Mesothelial cell of epicardium (in vitro differentiated cells): ENCODE measurements at regions not wholly inside any gene's neighbourhood (a gene's known extent, or its start where the extent isn't known, plus 50 kb on each side); places are given as distances from the start of the nearest gene placed in this dataset.

Experiments used
- DNase-seq, 2 experiments: peaks; one replicate each; pipeline ENCODE4 v3.0.0; 2021; ENCODE audit warnings: low spot score in 2 of 2; ENCODE audit not compliant: unreplicated experiment in 2 of 2
- H3K27ac Mint-ChIP-seq: 2 replicates; pipeline ENCODE4 v1.8.0; 2021; ENCODE audit warnings: mixed read lengths
- H3K27me3 Mint-ChIP-seq: 2 replicates; pipeline ENCODE4 v1.8.0; 2021; ENCODE audit warnings: low read depth, mixed read lengths
- H3K36me3 Mint-ChIP-seq: 2 replicates; pipeline ENCODE4 v1.8.0; 2021; ENCODE audit warnings: mixed read lengths
- H3K4me1 Mint-ChIP-seq: 2 replicates; pipeline ENCODE4 v1.8.0; 2021; ENCODE audit warnings: mixed read lengths
- H3K4me3 Mint-ChIP-seq: 2 replicates; pipeline ENCODE4 v1.8.0; 2021; ENCODE audit warnings: mild to moderate bottlenecking, moderate library complexity, mixed read lengths
- H3K9me3 Mint-ChIP-seq: 2 replicates; pipeline ENCODE4 v1.8.0; 2021; ENCODE audit warnings: mixed read lengths
- CTCF ChIP-seq: fragments of 200-600 bp; sonication (generic); IDR thresholded peaks from one replicate; pipeline ENCODE4 v1.5.0; 2021; ENCODE audit warnings: antibody characterized with exemption; ENCODE audit not compliant: unreplicated experiment

- Mint-ChIP-seq H3K9me3 (peaks cover 65% of the 10 kb centered on the region), H3K27ac (no peak overlapping the region), H3K4me1 (no peaks in the 10 kb centered on the region), H3K27me3 (no peaks in the 10 kb centered on the region), H3K4me3 (no peak overlapping the region), H3K36me3 (no peaks in the 10 kb centered on the region)
- DNase-seq, result no peak
- no peak for TF ChIP-seq CTCF
Observed at GRCh38 chrX:126886997-126887396, 67.5 kb downstream of the PRR32 start.

GRCh38 chrX:126900937-126901336, 81.4 kb downstream of the PRR32 start:
- no peaks in the 10 kb centered on the region for H3K4me1 Mint-ChIP-seq
- H3K9me3 Mint-ChIP-seq, result peaks cover 69% of the 10 kb centered on the region
- H3K27me3 Mint-ChIP-seq, result no peaks in the 10 kb centered on the region
- no peak for TF ChIP-seq CTCF
- DNase-seq, result no peak
- no peak overlapping the region for H3K27ac Mint-ChIP-seq
- no peak overlapping the region for H3K4me3 Mint-ChIP-seq
- no peaks in the 10 kb centered on the region for H3K36me3 Mint-ChIP-seq

- H3K36me3 Mint-ChIP-seq, result no peaks in the 10 kb centered on the region
- H3K4me3 Mint-ChIP-seq, result no peak overlapping the region
- TF ChIP-seq CTCF, result no peak
- H3K4me1 Mint-ChIP-seq, result no peaks in the 10 kb centered on the region
- no peak overlapping the region for H3K27ac Mint-ChIP-seq
- H3K9me3 Mint-ChIP-seq, result peaks cover 90% of the 10 kb centered on the region
- DNase-seq, result no peak
- H3K27me3 Mint-ChIP-seq, result no peaks in the 10 kb centered on the region
Observed at GRCh38 chrX:126929071-126929470, 109.5 kb downstream of the PRR32 start.

GRCh38 chrX:126967225-126967624, 147.7 kb downstream of the PRR32 start:
- TF ChIP-seq CTCF, result no peak
- DNase-seq, result no peak
- Mint-ChIP-seq H3K4me1 (no peaks in the 10 kb centered on the region), H3K27me3 (no peaks in the 10 kb centered on the region), H3K4me3 (no peak overlapping the region), H3K36me3 (no peaks in the 10 kb centered on the region), H3K27ac (no peak overlapping the region), H3K9me3 (peaks cover 44% of the 10 kb centered on the region)

GRCh38 chrX:126982158-126982557, 162.6 kb downstream of the PRR32 start:
- Mint-ChIP-seq H3K4me1 (no peaks in the 10 kb centered on the region), H3K27me3 (no peaks in the 10 kb centered on the region), H3K27ac (no peak overlapping the region), H3K9me3 (peaks cover 28% of the 10 kb centered on the region), H3K36me3 (no peaks in the 10 kb centered on the region), H3K4me3 (no peak overlapping the region)
- no peak for TF ChIP-seq CTCF
- no peak for DNase-seq

- H3K27ac Mint-ChIP-seq, result no peak overlapping the region
- H3K4me3 Mint-ChIP-seq, result no peak overlapping the region
Observed at GRCh38 chrX:126985027-126985426, 165.5 kb downstream of the PRR32 start.

More at GRCh38 chrX:126985027-126985426, 165.5 kb downstream of the PRR32 start:
- Mint-ChIP-seq H3K4me1 (no peaks in the 10 kb centered on the region), H3K9me3 (peaks cover 25% of the 10 kb centered on the region), H3K27me3 (no peaks in the 10 kb centered on the region), H3K36me3 (no peaks in the 10 kb centered on the region)
- no peak for DNase-seq
- no peak for TF ChIP-seq CTCF
